Myocyte (in vitro differentiated cells): ENCODE measurements at regions not wholly inside any gene's neighbourhood (a gene's known extent, or its start where the extent isn't known, plus 50 kb on each side); places are given as distances from the start of the nearest gene placed in this dataset.
A peak's percentile ranks its signal among the peaks of the same experiment; 100 is the strongest.

Experiments
- DNase-seq: peaks from one replicate; pipeline ENCODE4 v3.0.0-alpha.2; 2012; ENCODE audit warnings: low read depth

DNA sequence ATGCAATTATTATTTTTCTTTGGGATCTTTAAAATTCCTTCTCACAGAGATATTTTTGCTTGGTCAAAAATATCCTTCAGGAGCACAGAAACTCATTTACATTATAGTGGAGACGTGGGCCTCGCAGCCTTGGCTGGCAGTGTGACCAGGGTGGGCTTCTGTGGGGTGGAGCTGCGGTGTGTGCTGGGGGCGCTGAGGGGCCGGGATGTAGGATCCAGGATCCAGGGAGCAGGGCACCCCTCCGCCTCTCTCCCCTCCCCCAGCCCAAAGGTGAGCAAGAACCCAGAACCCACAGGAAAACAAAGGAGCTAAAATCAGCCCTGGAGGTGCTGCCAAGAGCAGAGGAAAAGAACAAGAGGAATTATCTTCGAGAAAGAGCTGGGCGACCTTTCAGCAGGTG, 79.1 kb upstream of the OLFM1 start:
- DNase-seq, result no peak

DNA sequence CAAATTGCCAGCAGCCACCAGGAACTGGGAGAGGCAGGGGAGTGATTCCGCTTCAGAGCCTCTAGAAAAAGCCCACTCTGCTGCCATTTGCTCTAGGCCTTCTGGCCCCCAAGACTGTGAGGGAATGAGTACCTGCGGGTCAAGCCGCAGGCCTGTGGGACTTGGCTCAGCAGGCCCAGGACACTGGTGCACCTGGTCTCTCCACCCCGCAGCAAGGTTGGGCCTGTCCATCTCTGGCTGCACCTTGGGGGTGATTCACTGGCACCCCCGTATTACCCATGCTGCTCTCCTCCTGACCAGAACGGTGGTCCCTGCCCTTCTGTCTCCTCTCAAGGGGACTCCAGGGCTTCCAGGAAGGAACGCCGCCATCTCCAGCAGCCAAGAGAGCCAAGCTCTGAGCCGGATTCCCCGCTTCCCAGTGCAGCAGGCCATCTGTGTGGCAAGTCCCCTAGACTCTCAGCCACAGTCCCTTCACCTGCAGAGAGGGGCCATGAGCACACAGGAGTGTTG, 78.4 kb upstream of the OLFM1 start:
- no peak for DNase-seq

DNA sequence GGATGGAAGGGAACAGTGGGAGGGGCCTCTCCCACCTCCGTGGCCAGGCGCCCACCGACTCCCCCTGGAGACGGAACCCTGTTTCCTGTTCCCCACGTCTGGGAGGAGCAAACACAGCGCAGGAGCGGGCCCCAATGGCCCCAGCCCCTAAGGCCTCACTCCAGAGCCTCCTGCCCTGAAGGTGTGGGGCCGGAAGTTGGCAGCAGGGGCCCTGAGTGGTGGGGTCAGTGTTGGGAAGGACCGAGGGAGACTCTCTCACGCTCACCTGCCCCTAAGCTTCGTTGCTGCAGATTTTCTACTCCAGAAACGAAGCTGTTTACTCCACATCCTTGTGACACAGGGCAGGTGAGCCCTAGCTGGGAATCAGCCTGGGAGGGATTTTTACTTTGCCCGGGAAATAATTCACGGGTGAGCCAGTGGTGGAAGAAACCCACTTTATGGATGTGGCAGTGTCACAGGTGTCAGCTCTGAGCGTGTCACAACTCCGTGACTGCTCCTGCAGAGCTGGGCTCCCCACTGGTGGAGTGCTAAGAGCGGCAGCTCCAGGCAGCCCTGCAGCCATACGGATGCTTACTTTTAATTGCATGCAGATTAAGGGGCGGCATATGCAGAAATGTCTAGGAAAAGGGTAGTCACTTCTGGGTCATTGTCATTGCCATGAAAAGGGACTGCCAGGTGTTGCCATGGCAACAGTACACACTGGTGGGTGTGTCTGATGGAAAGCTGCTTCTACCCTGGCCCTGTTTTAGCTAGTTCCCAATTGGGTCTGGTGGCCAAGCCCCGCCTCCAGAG, 77.5 kb upstream of the OLFM1 start:
- no peak for DNase-seq

DNA sequence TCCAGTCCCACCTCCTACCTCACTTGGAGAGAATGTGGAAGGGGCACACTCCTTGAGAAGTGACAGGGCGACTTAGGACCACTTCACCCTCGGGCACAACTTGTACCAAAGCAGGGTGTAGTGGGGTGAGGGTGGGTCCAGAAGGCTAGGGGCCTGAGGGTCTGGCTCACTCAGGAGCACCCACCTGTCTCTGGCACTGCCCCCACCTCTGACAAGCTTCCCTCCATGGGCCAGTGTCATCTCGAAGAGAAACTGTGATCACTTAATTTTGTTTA, 76.9 kb upstream of the OLFM1 start:
- DNase-seq, result no peak

DNA sequence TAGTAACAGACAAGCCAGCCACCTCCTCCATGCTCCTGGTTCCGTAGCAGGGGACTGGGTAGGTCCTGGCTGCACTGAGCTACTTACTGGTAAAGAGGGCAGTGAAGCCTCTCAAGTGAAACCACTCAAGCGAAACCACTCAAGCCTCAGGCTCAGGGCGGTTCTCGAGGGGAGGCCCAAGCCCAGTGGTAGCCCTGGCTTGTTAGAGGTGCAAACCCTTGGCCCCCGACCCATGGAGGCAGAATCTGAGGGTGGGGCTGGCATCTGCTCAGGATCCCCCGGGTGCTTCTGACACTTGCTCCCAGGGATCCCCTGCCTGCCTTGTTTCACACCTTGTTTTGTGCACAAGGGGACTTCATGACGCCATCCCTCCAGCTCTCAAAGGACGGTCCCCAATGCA, 76.5 kb upstream of the OLFM1 start:
- DNase-seq, result no peak

DNA sequence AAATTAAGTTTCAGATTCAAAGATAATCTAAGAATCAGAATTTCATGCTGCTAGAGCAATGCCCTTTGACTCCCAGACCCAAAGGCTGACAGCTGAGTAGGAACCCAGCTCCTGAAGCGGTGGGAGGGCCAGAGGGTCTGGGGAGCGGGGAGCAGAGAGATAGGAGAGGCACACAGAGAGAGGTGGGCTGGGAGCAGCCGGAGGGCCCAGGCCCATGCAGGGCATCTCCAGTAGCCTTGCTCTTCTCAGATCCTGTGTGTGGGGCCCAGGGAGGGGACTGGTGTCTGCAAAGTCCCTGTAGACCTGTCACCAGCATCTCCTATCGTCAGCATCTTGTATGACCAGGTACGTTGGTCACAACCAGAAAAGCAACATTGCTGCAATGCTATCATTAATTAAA, 75.3 kb upstream of the OLFM1 start:
- DNase-seq, result no peak

DNA sequence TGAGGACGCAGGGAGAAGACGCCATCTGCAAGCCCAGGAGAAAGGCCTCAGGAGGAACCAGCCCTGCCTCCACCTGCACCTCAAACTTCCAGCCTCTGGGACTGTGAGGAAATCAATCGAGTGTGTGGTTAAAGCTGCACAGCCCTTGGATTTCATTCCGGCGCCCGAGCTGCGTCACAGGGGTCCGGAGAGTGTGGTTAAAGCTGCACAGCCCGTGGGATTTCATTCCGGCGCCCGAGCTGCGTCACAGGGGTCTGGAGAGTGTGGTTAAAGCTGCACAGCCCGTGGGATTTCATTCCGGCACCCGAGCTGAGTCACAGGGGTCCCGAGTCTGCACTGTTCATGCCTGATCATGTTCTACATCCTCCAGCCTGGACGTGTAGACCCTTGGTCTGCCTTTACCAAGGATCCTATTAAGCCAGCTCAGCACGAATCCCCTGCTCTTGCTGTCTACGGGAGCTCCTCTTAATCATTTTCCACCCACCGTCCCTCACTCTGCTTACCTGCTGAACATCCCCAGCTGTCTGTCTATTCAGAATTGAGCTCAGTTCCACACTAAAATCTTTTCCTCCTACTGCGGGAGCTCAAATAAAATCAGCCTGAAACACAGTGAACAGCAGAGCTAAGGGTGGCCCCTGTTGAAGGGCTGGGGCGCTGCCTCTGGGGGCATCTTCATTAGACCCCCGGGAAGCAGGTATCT, 73.0 kb upstream of the OLFM1 start:
- no peak for DNase-seq

DNA sequence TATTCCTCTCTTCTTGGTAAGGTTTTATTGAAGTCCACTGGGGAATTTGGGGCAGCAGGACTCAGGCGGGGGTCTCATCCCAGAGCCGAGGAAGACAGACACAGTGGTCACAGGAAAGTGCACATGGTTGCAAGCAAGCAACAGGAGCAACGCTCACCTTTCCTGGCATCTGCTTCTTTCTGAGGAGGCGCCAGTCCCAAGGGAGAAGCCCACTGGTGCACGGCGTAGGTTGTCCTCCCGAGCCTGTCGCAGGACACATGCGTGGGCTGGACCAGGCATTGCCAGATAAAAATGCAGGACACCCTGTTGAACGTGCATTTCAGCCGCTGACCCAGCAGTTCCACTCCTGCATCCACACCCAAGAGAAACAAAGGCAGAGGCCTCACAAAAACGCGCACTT, 72.4 kb upstream of the OLFM1 start:
- DNase-seq, result no peak

DNA sequence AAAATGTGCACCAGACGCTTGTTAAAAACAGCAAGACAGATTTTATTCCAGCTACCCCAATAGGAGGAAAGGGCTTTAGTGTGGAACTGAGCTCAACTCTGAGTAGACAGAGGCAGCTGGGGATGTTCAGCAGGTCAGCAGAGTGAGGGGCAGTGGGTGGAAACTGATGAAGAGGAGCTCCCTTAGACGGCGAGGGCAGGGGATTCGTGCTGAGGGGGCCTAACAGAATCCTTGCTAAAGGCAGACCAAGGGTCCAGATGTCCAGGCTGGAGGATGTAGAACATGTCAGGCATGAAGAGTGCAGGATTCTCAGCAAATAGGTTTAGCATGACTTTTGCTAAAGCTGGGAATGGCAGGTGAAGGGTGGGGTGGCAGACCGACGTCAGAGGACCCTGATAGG, 71.9 kb upstream of the OLFM1 start:
- DNase-seq, result no peak

DNA sequence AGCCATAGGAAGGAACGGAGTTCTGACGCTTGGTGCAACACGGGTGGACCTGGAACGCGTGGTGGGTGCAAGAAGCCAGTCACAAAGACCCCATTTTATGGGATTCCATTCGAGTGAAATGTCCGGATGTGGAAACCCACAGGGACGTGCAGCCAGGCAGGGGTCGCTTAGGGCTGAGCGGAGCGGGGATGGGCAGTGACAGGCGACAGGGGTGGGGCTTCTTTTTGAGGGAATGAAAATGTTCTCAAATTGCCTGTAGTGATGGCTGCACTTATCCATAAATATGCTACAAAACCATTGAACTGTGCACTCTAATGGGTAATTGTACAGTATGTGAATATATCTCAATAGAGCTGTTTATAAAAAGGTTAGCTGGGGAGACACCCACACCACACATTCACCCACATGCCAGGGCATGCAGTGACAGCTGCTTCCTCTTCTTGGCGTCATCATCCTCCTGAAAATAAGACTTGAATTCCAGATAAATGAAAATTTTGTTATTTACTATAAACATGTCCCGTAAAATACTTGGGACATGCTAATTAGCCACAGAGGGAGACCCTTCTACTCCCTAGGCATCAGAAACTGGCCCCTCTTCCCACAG, 71.3 kb upstream of the OLFM1 start:
- peak; percentile 3 for DNase-seq

DNA sequence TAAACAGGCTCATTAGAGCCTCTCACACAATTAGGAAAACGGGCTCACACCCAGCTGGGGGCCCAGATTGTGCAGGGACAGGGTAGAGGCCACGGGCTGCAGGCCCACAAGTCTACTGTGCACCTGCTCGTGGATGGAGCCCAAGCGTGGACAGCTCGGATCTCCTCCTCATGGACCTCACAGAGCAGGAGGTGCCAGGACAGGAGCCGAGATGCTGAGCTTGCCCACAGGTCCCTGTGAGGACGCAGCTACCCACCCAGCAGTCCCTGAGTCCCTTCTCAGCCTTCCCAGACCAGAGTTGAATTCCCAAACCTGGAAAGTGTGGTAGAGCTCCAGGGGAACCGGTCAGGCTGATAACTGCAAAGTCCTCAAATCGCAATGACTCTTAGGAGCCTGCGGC, 70.6 kb upstream of the OLFM1 start:
- no peak for DNase-seq

DNA sequence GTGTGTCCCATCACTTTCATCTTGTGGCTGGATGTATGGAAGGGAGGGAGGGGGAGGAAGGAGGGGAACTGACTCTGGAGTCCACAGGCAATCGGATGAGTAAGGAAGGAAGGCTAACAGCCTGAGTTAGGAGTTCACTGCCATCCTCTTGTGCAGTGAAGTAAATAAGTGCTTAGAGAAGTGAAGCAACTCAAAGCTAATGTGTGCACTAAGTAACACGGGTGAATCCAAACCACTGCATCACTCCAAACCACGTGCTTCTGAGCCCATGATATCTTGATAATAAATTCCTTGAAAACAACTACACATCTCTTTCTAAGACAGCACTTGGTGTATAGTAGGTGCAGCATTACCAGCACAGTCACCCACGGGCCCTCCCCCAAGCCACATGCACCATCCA, 69.6 kb upstream of the OLFM1 start:
- DNase-seq, result no peak

DNA sequence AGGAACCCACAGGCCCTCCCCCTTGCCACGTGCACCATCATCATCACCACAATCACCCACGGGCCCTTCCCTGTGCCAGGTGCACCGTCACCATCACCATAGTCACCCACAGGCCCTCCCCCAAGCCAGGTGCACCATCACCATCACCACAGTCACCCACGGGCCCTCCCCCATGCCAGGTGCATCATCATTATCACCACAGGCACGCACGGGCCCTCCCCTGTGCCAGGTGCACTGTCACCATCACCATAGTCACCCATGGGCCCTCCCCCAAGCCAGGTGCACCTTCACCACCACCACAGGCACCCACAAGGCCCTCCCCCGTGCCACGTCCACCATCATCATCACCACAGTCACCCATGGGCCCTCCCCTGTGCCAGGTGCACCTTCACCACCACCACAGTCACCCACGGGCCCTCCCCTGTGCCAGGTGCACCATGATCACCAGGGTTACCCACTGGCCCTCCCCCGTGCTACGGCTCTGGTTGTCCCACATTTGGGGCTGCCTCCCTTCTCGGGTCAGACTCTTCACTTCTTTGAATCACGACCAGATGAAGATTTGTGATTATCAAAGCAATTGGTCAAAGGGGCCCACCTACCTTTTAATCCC, 69.1 kb upstream of the OLFM1 start:
- no peak for DNase-seq

DNA sequence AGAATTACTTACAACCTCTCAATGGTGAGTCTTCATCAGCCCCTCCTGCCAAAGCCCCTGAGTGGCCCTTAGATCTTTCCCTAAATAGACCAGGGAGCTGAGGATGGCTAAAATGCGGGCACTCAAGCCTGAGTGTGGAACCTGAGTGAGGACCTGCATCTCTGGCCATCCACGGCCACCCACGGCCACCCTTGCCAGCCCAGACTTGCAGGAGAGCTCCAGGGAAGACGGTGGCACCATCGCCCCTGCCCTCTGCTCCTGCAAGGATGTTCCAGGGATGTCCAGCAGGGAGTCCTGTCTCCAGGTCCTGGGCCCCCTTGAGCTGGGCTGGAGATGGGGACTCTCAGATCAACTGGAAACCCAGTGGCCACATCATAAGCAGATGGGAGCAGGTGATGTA, 68.2 kb upstream of the OLFM1 start:
- no peak for DNase-seq

DNA sequence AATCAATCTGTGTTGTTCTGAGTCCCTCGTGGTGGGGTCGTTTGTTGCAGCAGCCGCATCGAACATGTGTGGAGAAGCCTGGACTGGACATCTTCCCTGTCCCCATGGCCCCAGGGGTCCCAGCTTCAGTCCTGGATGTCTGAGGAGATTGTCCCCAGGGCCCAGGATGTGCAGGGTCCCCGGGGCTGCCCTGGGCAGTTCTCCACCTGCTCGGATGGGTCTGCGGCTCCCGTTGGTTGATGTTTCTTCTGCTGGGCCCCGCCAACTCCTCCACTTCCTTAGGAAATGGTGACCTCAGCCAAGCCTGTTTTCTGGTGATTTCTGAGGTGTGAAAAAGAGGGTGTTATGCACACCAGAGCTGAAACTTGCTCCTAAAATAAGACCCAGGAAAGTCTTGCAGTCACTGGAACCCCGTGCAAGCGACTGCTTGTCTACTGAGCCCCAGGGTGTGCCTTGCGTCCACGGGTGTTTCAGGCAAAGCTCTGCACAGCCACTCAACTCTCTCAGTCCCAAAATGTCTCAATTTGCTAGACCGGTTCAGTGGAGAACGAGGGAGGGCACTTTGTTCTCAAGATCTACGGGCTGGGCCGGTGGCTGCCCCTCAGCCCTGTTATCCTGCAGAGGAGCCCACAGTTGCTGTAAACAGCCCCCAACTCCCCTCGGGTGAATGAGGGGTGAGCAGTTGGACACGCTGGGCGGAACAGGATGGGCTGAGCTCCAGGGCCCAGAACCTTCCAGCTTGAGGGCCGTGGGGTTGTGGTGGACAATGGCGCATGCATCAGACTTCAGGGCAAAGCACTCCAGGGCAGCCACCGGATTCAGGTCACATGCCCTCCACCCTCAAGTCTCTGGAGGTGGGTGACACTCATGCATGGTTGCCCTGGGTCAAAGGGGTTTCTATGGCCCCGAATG, 66.7 kb upstream of the OLFM1 start:
- no peak for DNase-seq

DNA sequence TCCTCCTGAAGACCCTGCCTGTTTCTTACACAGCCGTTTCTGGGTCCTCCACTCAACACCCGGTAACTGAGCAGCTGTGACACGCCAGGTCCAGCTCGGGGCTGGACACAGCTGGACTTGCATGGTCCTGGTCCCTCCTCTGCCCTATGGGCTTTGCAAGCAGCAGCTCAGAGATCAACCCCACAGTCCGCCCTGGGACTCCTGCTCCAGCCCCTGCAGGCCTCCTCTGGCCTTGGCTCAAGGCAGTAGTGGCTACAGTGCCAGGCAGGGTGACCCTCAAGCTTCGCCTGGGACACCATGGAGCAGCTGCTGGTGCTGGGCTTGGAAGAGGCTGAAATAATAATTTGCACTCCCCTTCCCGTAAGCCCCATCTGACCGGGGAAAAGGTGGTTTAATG, 66.1 kb upstream of the OLFM1 start:
- DNase-seq, result no peak

DNA sequence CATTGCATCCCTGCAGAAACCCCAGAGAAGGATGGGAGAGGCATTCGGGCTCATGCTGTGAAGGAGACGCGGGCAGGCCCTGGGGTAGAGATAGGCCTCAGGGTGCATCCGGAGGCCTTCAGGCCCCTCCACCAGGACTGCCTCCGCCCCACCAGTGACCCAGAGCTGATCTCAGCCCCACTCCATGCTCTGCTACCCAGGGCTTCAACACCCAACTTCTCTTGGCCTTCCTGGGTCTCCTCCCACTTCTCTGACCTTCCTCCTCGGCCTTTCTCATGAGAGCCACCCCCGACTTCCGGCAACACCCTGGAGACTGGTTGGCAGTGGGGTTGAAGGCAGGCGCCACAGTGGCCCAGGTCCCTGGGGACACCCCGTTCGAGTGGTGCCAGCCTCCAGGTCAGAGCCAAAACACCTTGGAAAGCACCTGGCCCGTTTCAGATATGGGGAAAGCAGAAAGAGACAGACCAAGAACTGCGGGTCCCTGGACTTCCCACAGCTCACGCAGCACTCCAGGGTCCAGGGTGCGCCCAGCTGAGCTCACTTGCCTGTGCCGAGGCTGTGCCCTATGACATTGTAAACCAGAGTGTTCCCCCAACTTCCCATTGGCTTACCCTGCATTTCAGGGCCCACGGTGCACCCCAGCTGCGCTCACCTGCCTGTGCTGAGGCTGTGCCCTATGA, 65.1 kb upstream of the OLFM1 start:
- DNase-seq, result no peak

DNA sequence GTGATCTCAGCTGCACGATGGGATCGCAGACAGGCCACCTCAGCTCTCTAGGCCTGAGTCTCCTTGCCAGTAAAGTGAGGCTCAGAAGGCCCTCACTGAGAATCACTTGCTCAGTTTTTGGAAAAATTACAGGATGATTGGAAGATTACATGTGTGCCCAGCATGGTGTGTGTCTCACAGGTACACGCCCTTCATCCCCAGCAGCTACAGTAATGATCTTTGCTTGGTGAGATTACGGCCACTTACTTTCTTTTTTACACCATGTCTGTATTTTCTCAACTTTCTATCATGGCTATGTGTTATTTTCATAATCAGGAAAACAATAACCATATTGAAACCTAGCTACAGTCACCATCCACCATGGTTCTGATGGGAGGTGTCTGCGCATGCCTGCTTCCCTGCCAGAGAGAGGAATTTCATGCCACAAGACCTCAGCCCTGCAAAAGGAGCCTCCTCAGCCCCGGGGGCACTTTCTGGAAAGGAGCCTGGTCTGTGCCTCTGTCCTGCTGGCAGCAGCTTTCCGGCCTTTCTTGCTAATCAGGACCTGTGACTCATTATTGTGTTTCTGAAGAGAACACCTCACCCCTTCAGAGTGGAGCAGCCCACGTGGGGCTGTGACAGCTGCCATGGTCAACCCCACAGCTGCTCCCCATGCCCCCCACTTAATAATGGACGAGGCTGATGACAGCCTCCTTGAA, 64.2 kb upstream of the OLFM1 start:
- DNase-seq, result peak; percentile 77

DNA sequence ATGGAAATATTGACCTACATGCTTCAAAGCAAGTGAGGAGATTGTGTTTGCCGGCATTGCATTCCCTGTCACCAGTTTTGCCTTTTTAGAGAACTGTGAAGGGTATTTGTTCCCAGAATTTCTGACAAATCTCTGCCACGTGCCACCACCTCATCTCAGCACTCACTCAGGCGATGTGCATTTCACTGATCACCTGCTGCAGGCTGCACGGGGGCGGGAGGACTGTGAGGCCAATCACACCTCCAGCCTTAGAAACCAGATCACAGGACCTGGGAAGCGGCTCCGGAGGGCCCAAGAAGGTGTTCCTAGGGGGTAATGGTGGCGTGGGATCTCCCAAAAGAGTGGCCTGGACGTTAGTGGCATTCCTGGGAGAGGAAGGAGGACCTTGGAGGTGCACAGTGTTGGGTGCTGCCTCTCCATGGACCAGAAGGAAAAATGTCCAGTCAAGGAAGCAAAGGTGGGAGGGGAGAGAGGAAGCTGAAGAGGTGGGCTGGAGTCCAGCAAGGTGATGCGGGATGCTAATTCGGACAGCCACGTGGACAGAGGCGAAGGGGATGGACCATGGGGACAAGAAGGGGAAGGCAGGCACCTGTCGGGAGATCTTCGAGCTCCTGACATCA, 63.6 kb upstream of the OLFM1 start:
- DNase-seq, result no peak

DNA sequence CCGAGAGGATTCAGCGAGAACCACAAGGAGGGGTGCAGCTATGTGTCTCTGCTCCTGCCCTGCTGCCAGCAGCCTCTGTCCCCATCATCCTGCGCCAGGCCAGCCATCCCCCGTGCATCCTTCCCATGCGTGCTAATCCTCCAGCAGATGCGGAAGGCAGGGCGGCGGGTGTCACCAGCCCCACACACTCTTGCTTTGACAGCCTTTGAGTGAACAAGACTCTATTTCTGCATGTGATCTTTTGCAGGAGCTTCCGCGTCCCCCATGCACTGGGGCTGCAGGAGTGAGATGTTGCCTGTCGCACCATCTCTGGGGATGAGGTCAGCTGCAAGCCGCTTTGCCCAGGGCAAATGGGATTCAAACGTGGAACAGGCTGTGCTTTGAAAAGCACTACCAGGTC, 58.0 kb upstream of the OLFM1 start:
- DNase-seq, result no peak
